ENCODE measurements at regions not wholly inside any gene's neighbourhood (a gene's known extent, or its start where the extent isn't known, plus 50 kb on each side); places are given as distances from the start of the nearest gene placed in this dataset.

- no peak for TF ChIP-seq CTCF (IDR thresholded peaks at IDR 0.05)
- TF ChIP-seq POLR2A (IDR thresholded peaks at IDR 0.05), result no peak
- no peak for TF ChIP-seq POLR2AphosphoS5 (IDR thresholded peaks at IDR 0.05)
- intact Hi-C loops (cut with DNase I; ENCODE audit: low total_unique reads), result no loop called here
- Histone ChIP-seq H3K4me1 (no peaks in the 10 kb centered on the region), H3K9me3 (no peaks in the 10 kb centered on the region), H3K27ac (peak overlapping the region in 1 of 2 donors; percentile 81), H3K36me3 (no peaks in the 10 kb centered on the region), H3K4me3 (no peak overlapping the region), H3K27me3 (no peaks in the 10 kb centered on the region)
- DNase-seq (ENCODE audit: low spot score in 2 of 2), result no peak
These were observed 209.3 kb downstream of the CHIC2 start for GRCh38 chr4:53854991-53855568.

- no peak for DNase-seq (ENCODE audit: low spot score in 2 of 2)
- no peaks in the 10 kb centered on the region for H3K4me1 ChIP-seq
- intact Hi-C loops (cut with DNase I; ENCODE audit: low total_unique reads), result no loop called here
- no peak overlapping the region for H3K4me3 ChIP-seq
- H3K36me3 ChIP-seq, result no peaks in the 10 kb centered on the region
- TF ChIP-seq POLR2AphosphoS5 (IDR thresholded peaks at IDR 0.05), result no peak
- no peak for TF ChIP-seq POLR2A (IDR thresholded peaks at IDR 0.05)
- no peak for TF ChIP-seq CTCF (IDR thresholded peaks at IDR 0.05)
- no peaks in the 10 kb centered on the region for H3K27me3 ChIP-seq
- H3K9me3 ChIP-seq, result no peaks in the 10 kb centered on the region
- H3K27ac ChIP-seq, result peak overlapping the region in 1 of 2 donors; percentile 65
These were observed 212.1 kb downstream of the CHIC2 start for GRCh38 chr4:53852343-53852742.

GRCh38 chr4:53847965-53848364, 216.4 kb downstream of the CHIC2 start:
- TF ChIP-seq POLR2A (IDR thresholded peaks at IDR 0.05), result no peak
- no peak for TF ChIP-seq POLR2AphosphoS5 (IDR thresholded peaks at IDR 0.05)
- no peak for TF ChIP-seq CTCF (IDR thresholded peaks at IDR 0.05)
- Histone ChIP-seq H3K4me1 (no peaks in the 10 kb centered on the region), H3K9me3 (no peaks in the 10 kb centered on the region), H3K27ac (no peak overlapping the region), H3K4me3 (no peak overlapping the region), H3K36me3 (no peaks in the 10 kb centered on the region), H3K27me3 (no peaks in the 10 kb centered on the region)
- no peak for DNase-seq (ENCODE audit: low spot score in 2 of 2)
- intact Hi-C loops (cut with DNase I; ENCODE audit: low total_unique reads), result no loop called here

- H3K4me3 ChIP-seq, result no peak overlapping the region
- TF ChIP-seq CTCF (IDR thresholded peaks at IDR 0.05) (no peak), POLR2AphosphoS5 (IDR thresholded peaks at IDR 0.05) (no peak), POLR2A (IDR thresholded peaks at IDR 0.05) (no peak)
- H3K36me3 ChIP-seq, result no peaks in the 10 kb centered on the region
- no peak overlapping the region for H3K27ac ChIP-seq
- no peak for DNase-seq (ENCODE audit: low spot score in 2 of 2)
- H3K4me1 ChIP-seq, result no peaks in the 10 kb centered on the region
- no peaks in the 10 kb centered on the region for H3K9me3 ChIP-seq
- intact Hi-C loops (cut with DNase I; ENCODE audit: low total_unique reads), result no loop called here
- no peaks in the 10 kb centered on the region for H3K27me3 ChIP-seq
These were observed 219.9 kb downstream of the CHIC2 start for GRCh38 chr4:53844551-53844950.

- H3K36me3 ChIP-seq, result no peaks in the 10 kb centered on the region
- H3K27me3 ChIP-seq, result no peaks in the 10 kb centered on the region
- H3K9me3 ChIP-seq, result no peaks in the 10 kb centered on the region
- no peaks in the 10 kb centered on the region for H3K4me1 ChIP-seq
- TF ChIP-seq POLR2AphosphoS5 (IDR thresholded peaks at IDR 0.05) (no peak), CTCF (IDR thresholded peaks at IDR 0.05) (no peak), POLR2A (IDR thresholded peaks at IDR 0.05) (no peak)
- no peak overlapping the region for H3K4me3 ChIP-seq
- intact Hi-C loops (cut with DNase I; ENCODE audit: low total_unique reads), result no loop called here
- no peak for DNase-seq (ENCODE audit: low spot score in 2 of 2)
- no peak overlapping the region for H3K27ac ChIP-seq
These were observed 220.3 kb downstream of the CHIC2 start for GRCh38 chr4:53844133-53844532.
